ENCODE measurements at regions not wholly inside any gene's neighbourhood (a gene's known extent, or its start where the extent isn't known, plus 50 kb on each side); places are given as distances from the start of the nearest gene placed in this dataset.

DNA sequence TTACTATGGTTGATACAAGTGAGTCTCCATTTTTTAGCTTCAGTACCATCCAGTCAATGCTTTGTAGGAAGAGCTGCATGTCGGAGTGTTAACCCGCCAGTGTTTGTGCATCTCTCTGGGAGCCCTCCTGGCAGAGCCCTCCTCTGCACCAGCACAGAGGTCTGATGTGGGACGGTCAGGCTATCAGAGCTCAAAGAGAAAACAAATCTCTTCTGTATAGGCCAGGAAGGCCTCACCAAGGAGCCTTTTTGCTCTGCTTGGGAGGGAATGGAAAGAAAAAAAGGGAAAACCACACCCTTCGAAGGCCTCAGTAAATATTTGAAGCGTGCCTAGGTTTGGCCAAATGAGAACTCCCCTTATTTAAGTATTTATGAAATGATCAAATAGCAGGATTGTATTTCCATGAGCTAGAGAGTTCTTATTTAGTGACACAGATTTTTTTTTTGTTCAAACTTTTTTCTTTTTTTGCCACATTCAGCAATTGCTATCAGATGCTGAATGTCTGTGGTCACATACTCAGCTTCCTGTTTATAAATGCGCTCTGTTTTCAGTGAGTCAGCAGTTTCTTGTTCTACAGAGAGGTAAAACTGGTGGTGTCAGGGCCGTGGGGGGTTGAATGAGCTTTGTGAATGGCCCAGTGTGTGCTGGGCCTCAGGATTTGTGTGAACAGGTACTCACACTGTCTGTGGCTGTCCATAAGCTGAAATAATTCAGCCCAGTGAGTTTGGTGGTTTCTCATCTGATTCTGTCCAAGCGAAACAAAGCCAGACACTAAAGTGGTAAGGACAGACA is 226.6 kb downstream of the SNX18 start:
- peak; percentile 4 to 33 for DNase-seq (ENCODE audit: low read depth in 2 of 2)

DNA sequence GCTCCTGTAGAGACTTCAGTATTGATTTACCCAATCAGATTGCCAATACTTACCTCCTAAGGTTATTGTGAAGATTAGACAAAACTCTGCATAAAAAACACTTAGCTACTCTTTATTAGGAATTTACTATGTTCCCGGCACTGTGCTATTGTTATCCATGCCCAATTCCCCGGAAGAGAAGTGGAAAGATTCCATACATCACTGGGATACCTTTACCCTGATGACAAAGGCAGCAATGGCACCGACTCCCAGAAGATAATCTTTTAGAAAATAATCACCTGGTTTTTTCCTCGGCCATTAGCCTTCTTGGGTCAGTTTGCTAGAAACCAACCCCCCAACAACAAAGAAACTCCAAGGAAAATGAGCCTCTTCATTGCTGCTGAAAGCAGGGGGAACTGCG is 226.0 kb downstream of the SNX18 start:
- no peak for DNase-seq (ENCODE audit: low read depth in 2 of 2)

DNA sequence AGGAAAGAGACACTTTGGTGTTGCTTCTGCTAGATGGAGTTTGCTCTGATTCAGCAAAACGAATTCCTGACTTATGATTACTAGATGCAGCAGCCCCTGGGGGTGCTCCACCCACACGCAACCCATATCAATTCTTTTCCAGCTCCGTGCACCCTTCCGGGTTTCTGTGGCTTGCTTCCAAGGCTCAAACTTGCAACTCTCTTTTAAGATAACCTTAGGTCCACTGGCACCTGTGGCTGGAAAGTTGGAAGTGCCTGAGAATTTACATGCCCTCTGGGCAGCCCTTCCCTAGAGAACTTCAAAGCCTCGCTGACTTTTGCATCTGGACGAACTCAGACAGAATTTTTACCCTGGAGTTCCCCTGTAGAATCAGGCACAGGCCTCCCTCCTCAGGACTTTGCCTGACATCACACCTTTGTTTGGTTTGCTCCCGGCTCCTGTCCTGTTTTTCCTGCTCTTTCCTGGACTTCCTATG is 224.9 kb downstream of the SNX18 start:
- no peak for DNase-seq (ENCODE audit: low read depth in 2 of 2)

DNA sequence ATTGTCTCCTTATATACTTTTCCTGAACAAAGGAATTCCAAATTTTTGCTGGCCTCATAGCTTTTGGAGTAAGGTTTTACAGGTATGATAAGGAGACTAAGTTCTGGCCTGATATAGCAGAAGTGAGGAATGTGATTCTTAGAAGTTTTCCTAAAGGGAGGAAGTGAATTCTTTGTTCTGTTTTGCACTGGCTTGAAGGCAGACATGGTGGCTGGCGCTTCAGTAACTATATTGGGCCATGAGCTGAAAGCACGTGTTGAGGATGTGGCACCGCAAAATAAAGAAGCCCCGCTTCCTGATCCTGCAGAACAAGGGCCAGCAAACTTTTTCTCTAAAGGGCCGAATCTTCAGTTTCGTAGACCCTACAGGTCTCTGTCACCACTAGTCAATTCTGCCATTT is 224.2 kb downstream of the SNX18 start:
- no peak for DNase-seq (ENCODE audit: low read depth in 2 of 2)

DNA sequence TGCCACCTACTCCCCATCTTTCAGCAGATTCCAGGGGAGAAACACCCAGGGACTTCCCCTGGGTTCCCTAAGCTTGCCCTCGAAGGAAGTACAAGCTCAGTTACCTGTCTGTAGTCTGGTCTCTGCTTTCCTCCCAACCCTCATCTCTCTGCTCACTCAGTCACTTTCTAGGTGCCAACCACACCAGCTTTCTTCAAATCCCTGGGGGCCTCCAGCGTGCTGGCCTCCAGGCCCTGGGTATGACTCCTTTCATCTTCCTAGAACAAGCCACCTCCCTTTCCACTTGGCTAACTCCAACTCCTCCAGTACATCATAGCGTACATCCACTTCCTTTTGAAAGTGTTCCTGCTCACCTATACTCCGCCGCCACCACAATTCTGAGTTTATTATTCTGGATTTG is 222.6 kb downstream of the SNX18 start:
- DNase-seq (ENCODE audit: low read depth in 2 of 2) = no peak

DNA sequence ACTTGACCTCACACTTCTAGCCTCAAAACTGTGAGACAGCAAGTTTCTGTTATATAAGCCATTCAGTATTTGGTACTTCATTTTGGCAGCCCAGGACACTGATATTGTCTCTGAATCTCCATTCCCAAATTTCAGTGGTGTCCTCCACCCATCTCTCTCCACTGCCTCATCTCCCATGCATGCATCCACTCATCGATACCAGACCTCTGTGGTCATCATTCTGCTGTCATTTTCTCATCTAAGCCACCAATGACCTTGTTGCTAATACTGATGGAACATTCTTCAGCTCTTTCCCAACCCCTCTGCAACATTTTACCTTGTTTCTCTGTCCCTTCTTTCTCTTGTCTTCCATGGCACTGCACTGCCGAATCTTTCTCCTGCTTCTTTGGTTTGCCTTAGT is 221.8 kb downstream of the SNX18 start:
- DNase-seq (ENCODE audit: low read depth in 2 of 2) = no peak

DNA sequence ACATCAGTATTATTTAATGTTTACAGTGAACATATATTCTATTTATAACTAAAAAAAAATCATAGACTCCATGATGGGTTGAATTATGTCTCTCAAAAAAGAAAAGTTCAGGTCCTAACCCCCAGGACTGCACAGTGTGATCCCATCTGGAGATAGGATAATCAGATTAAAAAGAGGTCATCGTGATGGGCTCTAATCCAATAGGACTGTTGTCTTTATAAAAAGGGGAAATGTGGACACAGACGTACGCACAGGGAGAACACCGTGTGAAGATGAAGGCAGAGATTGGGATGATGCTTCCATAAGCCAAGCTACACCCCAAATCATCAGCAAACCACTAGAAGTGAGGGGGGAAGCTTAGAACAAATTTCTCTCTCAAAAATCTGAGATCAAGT is 221.4 kb downstream of the SNX18 start:
- no peak for DNase-seq (ENCODE audit: low read depth in 2 of 2)

DNA sequence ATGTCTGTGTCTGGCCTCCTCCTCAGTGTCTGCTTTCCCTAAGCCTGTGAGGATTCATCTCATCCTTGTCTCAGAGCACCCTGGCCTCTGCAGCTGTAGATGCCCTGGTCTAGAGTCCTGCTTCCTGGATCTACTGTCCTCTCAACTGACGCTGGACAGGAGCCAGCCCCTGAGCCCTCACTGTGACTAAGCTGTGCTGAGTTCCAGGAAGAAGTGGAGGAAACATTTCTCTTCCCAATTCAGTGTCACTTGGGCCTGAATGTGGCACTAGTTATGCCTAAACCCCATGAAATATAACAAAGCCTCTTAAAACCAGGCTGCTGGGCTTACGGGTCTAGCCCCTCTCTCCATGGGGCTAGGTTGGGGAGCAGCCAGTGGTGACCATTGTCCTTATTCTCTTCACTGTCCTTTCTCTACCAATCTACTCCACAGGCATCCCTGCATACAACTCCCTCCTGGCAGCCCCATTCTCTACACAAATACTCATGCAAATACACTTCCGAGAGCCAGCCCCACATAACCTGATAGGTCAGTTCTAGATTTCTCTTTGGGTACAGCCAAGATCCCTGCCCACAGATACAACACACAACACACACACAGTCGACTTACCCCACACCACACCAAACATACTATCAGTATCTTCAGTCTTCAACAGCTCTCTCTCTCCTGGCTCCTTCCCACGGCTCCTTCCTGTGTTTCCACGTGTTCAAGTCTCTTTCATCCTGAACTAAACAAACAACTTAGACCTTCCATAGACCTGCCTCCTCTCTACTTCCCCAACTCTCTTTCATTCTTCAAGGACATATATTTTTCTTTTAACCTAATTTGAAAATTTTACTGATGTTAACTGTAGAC is 220.8 kb downstream of the SNX18 start:
- no peak for DNase-seq (ENCODE audit: low read depth in 2 of 2)

DNA sequence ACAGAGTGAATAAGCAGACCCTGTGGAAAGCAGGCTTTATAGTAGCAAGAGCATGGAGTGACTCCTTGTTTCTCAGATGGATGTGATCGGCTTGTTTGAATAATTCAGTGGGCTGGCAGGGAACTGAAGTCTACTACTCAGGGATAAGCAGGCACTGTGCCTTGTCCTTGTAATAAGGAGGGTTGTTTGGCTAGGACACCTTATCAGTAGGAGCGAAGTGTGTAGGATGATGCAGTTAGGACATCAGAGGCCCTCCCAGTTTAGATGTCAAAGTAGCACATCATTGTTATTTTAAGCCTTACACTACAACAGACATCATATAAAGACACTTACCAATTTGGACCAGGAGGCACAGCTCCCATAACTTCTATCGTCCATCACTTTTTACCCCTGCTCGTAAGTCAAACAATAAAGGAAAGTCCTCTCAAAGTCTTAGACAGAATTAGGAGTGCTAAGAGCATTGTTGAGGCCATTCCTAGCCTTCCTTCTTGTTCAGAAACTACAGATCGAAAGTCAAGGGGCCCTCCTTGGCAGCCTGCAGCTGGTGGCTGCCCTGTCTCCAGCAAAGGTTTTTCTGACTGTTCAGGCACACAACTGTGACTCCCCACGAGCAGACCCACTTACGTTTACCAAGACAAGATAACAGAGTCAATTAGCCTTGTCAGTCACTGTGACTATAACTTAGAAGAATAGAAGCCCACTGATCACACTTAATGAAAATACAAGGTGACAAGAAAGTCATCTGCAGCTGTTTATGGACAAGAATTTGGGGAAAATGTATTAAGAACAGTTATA is 218.6 kb downstream of the SNX18 start:
- no peak for DNase-seq (ENCODE audit: low read depth in 2 of 2)

DNA sequence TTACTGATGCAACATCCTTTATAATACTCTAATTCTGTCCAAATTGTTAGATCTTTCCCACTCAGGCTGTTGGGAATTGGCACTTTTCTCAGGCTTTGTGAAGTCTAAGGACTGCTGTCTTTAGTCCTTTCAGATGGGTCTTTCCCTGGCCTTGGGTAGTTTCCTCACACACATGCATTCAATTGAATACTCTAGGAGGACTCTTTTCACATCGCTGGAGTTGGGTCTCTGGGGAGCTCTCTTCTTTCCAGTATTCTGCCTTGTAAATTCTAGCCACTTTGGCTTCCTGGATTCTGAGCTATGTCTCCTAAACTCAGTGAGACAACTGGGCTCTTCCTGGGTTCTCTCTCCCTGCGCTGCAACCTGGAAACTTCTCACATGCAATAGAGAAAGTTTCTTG is 215.5 kb downstream of the SNX18 start:
- no peak for DNase-seq (ENCODE audit: low read depth in 2 of 2)

DNA sequence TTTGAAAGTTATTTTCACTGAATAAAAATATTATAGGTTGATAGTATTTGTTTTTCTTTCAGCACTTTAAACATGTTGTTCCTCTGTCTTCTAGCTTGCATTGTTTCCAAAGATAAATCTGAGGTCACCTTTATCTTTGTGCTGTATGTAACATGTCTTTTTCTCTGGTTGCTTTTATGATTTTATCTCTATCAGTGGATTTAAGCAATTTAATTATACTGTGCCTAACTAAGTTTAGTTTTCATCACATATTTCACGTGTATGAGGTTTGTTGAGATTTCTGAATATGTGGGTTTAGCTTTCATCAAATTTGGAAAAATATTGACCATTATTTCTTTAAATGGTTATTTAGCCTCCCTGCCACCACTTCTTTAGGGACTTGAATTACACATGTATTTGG is 214.5 kb downstream of the SNX18 start:
- DNase-seq (ENCODE audit: low read depth in 2 of 2) = no peak

DNA sequence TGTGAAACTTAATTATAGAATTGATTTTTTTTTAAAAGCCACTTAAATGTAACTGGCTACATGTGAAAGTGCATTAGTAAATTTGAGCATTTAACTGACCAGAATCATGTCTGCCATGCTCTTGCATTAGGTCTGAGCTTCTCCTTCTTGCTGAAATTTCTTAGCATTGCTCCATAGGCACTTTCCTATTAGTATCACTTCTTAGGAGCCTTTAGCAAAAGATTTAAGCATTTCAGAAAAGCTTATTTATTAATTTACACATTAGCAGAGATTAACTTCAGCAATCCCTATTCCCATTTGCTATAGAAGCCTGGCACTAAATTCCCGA is 211.0 kb downstream of the SNX18 start:
- DNase-seq (ENCODE audit: low read depth in 2 of 2) = no peak

DNA sequence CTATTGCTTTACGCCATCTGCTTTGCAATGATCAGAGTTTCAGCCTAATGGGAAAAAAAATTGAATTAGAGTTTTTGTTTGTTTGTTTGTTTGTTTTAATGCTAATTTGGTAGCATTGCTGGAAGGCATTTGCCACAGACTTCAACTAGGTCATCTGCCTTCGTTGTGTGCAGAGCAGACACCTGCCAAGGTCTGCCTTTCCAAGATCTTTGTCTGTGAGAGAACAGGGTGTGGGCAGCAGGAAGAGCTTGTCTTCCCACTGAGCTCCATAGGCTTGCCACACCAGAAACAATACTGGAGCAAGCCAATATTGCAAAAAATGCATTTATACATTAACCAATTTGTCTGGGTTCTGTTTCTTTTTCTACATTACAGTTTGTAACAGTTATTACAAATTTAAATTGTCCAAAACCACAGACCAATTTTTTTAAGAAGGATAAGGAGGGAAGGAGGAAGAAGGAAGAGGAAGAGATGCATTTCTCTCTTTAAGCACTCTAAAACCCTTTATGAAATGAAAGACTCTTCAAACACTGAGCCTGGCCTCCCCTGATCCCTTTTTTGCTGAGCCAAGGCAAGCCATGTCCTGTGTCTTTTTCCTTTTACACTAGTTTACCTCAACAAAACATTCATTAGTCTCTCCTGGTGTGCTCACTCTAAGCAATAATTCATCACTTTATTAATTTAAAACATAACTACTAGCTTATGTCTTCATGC is 210.5 kb downstream of the SNX18 start:
- no peak for DNase-seq (ENCODE audit: low read depth in 2 of 2)

DNA sequence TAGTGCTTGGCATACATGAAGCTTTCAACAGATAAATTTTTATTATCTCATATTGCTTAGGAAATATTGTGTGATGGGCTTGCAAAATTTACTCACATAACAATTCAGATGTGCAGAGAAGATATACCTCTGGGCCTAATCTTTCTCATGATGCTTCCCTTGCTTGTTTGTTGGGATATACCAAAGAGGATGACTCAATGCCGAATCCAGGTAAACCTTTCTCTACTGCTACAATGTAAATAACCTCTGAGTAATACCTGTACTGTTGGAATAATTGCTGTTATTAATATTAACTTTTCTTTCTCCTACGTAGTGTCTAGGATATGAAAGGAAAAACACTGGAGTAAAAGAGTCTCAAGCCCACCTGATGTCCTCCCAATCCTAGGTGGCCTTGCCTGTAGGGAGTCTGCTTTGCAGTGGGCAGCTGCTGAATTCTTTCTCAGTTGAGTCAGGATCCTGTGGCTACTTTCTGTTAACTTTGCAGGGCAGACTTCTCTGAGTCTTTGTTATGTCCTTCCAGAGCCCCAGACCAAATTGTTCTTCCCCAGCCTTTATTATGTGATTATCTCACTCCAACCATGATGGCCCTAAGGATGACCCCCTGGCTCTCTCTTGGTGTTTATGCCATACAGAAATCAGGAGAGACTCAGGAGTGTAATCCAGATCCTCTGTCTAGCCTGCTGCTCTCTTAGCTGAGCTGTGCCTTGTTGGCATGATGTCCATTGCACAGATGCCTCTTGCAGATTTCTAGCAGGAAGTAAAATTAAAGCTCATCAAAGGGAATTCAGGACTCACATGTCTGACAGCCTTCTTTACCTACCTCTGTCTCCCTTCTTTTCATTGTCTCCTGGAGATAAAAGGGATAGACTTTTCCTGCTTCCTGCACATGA is 208.1 kb downstream of the SNX18 start:
- DNase-seq (ENCODE audit: low read depth in 2 of 2) = no peak

DNA sequence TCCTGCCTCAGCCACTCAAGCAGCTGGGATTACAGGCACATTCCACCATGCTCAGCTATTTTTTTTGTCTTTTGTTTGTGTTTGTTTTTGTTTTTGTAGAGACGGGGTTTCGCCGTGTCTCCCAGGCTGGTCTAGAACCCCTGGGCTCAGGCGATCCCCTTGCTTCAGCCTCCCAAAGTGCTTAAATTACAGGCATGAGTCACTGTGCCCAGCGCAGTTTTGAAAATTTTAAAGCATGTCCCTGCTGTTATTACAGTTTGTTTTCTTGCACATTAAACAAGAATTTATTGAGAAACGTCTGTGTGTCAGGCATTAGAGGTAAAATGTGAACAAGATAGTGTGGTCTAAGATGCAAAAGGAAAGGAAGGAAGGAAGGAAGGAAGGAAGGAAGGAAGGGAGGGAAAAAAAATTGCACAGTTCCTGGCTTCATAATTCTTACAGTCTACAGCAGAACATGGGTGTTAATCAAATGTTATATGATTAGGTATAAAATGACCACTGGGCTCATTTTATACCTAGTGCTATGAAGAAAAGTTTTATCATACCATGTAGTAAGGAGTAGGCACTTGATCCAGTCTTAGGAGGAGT is 205.4 kb downstream of the SNX18 start:
- no peak for DNase-seq (ENCODE audit: low read depth in 2 of 2)

DNA sequence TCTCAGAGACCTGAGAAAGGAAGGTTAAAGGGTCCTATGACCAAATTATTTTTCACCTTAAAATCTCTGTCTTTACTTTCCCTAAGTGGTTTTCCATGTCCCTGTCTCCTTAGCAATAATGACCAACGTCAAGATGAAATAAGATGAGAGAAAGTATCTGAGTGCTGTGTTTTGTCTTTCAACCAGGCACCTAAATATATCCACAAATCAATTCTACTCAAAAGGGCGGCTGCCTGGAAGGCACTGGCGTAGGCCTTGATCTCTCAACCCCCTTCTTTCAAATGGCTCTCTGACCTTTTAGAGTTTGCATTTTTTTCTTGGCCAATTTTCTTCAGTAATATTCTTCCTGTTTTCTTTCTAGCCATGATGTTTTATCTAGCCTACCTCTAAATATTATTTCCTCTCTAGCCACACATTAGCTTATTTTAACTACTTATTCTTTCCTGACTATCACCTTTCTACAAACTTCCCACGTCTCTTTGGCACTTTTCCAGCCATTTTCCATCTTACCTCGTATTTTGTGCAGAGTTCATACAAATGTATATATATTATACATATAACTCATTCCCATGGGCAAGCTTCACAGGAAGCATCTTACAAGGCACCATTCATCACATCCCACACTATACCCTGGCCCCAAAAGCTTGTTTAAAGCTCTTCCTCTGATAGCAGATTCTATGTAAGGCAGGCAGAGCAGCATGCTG is 204.5 kb downstream of the SNX18 start:
- no peak for DNase-seq (ENCODE audit: low read depth in 2 of 2)

DNA sequence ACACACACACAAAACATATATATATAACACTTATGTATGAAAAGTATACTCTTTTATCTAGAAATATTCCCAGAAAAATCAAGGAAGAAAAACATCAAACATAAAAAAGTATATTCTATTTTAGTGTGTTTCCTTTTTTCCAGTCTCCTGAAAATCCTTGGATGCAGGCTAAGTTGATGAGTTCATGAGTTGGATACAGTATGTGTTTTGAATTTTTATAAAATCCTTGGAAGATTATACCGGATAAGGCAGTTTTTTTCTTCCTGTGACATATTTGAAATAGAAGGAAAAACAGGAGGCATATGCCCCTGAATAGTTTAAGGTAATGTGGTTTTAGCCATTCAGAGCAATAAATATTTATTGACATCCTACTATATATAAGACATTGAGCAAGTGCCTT is 203.6 kb downstream of the SNX18 start:
- DNase-seq (ENCODE audit: low read depth in 2 of 2) = no peak

DNA sequence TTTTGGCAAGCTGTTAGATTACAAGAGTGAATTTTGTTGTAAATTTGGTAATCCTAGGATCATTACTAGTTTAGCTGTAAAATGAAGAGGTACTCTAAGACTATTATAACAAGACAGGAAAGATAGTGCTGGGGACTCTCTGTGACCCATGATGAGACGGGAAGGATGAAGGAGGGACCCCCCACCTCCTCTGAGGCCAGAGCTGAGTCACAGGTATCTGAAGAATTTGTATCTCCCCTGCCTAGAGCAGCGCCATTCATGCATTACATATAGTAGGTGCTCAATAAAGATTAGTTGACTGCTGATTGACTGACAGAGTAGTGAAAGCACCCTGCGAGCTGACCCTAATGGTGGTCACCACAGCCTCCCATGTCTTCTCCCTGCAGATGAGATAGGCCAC is 202.8 kb downstream of the SNX18 start:
- no peak for DNase-seq (ENCODE audit: low read depth in 2 of 2)

DNA sequence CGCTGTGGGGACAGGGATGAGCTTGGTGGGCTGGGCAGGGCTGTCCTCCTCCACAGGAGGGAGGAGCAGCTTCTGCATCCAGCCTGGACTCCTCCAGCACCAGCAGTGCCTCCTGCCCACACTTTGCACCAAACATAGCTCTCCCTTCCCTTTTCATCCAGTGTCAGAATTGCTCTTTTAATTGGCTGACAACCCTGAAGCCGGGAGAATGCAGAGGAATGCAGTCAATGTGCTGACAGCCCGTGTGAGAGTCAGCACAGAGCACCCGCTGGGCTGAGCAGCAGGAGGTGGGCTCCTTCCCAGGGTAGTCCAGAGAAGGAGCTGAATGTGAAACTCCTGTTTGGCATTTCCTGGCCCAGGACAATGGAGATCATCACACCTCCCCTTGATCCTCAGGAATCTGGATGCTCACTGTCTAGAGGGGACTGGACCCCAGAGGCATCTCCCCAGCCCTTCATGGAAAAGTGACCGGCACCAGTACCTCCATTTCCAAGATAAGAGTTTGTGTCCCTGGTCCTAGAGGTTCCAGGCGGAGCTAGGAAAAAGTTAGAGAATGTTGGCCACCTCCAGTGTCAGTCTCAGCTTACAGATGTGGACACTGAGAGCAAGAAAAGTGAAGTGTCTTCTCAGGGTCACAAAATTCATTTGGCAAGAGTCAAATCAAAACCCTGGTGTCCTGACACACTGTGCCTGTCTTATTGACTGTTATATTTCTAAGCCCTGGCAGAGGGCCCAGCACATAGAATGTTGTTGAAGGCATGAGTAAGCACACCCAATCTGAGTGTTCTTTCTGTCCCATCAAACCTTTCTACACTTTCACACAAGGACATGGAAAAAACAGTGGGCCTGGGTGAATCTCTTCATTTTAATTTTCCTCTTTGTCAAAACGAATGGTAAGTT is 202.1 kb downstream of the SNX18 start:
- DNase-seq (ENCODE audit: low read depth in 2 of 2) = no peak
